Neural crest cell (in vitro differentiated cells): ENCODE measurements at regions not wholly inside any gene's neighbourhood (a gene's known extent, or its start where the extent isn't known, plus 50 kb on each side); places are given as distances from the start of the nearest gene placed in this dataset.

Source experiments
- DNase-seq: peaks from one replicate; pipeline ENCODE4 v3.0.0; 2021; ENCODE audit warnings: low read depth, mixed read lengths, low spot score
- H3K27ac Mint-ChIP-seq: one replicate; pipeline ENCODE4 v1.8.0; 2021; ENCODE audit warnings: mild to moderate bottlenecking, mixed read lengths; ENCODE audit not compliant: unreplicated experiment
- H3K27me3 Mint-ChIP-seq: 2 replicates; pipeline ENCODE4 v1.8.0; 2021; ENCODE audit warnings: low read depth, mild to moderate bottlenecking, mixed read lengths
- H3K36me3 Mint-ChIP-seq: 2 replicates; pipeline ENCODE4 v1.8.0; 2021; ENCODE audit warnings: low read depth, mild to moderate bottlenecking, mixed read lengths
- H3K4me1 Mint-ChIP-seq: 2 replicates; pipeline ENCODE4 v1.8.0; 2021; ENCODE audit warnings: mixed read lengths
- H3K4me3 Mint-ChIP-seq: one replicate; pipeline ENCODE4 v1.8.0; 2021; ENCODE audit warnings: mild to moderate bottlenecking, mixed read lengths
- H3K9me3 Mint-ChIP-seq: 2 replicates; pipeline ENCODE4 v1.8.0; 2021; ENCODE audit warnings: mixed read lengths
- TF ChIP-seq, protein P1 (sequence below): fragments of 200-600 bp; sonication (generic); conservative IDR thresholded peaks from 2 replicates; pipeline ENCODE4 v1.5.0; 2021; ENCODE audit warnings: antibody characterized with exemption, mild to moderate bottlenecking

DNA sequence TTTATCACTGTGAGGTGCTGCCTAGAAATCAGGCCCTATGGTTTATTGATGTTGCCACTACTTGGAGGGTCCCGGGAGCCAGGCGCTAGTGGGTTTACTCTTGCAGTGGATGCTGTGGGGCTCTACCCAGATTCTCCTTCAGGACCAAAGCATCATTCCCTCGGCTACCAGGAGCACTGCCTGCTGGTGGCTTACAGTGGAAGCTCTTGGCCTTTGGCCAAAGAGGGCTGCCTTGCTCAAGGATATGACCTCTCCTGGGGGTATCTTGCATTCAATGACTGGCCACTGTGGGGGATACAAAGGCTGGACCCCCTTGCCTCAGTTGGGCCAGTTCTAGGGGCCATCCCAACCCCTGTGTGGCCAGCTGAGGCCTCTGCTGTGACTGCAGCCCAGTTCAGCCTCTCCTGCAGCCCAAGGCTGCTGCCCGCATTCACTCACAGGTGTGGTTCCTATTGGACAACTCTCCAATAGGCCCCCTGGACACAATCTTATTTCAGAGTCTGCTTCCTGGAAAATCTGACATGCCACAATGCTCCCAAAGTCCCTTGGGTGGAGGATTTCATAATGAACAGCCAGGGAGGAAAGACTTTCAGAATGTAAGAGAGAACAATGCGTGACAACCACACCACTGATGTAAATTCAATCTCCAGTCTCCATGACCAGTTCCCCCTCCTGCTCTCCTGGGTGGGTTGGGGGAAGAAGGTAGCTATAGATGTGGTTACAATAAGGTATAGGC lies 196.3 kb downstream of the SNX10 start:
- peaks cover 10% of the 10 kb centered on the region for H3K27me3 Mint-ChIP-seq

GRCh38 chr7:26489391-26489790 lies 197.7 kb downstream of the SNX10 start:
- no peak overlapping the region for H3K4me3 Mint-ChIP-seq
- DNase-seq: no peak
- no peaks in the 10 kb centered on the region for H3K36me3 Mint-ChIP-seq
- H3K4me1 Mint-ChIP-seq: no peaks in the 10 kb centered on the region
- peaks cover 6% of the 10 kb centered on the region for H3K27me3 Mint-ChIP-seq
- H3K27ac Mint-ChIP-seq: no peak overlapping the region
- TF ChIP-seq, protein P1, sequence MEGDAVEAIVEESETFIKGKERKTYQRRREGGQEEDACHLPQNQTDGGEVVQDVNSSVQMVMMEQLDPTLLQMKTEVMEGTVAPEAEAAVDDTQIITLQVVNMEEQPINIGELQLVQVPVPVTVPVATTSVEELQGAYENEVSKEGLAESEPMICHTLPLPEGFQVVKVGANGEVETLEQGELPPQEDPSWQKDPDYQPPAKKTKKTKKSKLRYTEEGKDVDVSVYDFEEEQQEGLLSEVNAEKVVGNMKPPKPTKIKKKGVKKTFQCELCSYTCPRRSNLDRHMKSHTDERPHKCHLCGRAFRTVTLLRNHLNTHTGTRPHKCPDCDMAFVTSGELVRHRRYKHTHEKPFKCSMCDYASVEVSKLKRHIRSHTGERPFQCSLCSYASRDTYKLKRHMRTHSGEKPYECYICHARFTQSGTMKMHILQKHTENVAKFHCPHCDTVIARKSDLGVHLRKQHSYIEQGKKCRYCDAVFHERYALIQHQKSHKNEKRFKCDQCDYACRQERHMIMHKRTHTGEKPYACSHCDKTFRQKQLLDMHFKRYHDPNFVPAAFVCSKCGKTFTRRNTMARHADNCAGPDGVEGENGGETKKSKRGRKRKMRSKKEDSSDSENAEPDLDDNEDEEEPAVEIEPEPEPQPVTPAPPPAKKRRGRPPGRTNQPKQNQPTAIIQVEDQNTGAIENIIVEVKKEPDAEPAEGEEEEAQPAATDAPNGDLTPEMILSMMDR: no peak
- H3K9me3 Mint-ChIP-seq: no peaks in the 10 kb centered on the region

More for the DNA sequence above, 196.3 kb downstream of the SNX10 start:
- H3K4me3 Mint-ChIP-seq: no peak overlapping the region
- DNase-seq: no peak
- TF ChIP-seq, protein P1: no peak
- no peak overlapping the region for H3K27ac Mint-ChIP-seq
- H3K36me3 Mint-ChIP-seq: no peaks in the 10 kb centered on the region
- H3K4me1 Mint-ChIP-seq: no peaks in the 10 kb centered on the region
- no peaks in the 10 kb centered on the region for H3K9me3 Mint-ChIP-seq

- H3K27me3 Mint-ChIP-seq: peaks cover 5% of the 10 kb centered on the region
- H3K4me3 Mint-ChIP-seq: no peak overlapping the region
- H3K4me1 Mint-ChIP-seq: no peaks in the 10 kb centered on the region
- DNase-seq: no peak
- H3K36me3 Mint-ChIP-seq: no peaks in the 10 kb centered on the region
- TF ChIP-seq, protein P1: no peak
- H3K9me3 Mint-ChIP-seq: no peaks in the 10 kb centered on the region
- H3K27ac Mint-ChIP-seq: no peak overlapping the region
These were observed 198.4 kb downstream of the SNX10 start for GRCh38 chr7:26489906-26490639.

- peaks cover 3% of the 10 kb centered on the region for H3K27me3 Mint-ChIP-seq
- H3K27ac Mint-ChIP-seq: no peak overlapping the region
- H3K36me3 Mint-ChIP-seq: no peaks in the 10 kb centered on the region
These were observed 199.3 kb downstream of the SNX10 start for GRCh38 chr7:26490640-26491624.

More at GRCh38 chr7:26490640-26491624, 199.3 kb downstream of the SNX10 start:
- TF ChIP-seq, protein P1: no peak
- Mint-ChIP-seq H3K9me3 (no peaks in the 10 kb centered on the region), H3K4me3 (no peak overlapping the region), H3K4me1 (no peaks in the 10 kb centered on the region)
- no peak for DNase-seq
